MM.1S (cell line): ENCODE measurements at regions not wholly inside any gene's neighbourhood (a gene's known extent, or its start where the extent isn't known, plus 50 kb on each side); places are given as distances from the start of the nearest gene placed in this dataset.

Experiments
- DNase-seq: peaks from one replicate; pipeline ENCODE4 v3.0.0-alpha.2; 2015
- H2AFZ ChIP-seq: fragments of 300-600 bp; sonication (generic); 2 replicates; pipeline ENCODE4 v1.6.0; 2016; ENCODE audit warnings: antibody characterized with exemption, low read length
- H3F3A ChIP-seq: fragments of 300-600 bp; sonication (generic); 2 replicates; pipeline ENCODE4 v1.6.1; 2016; ENCODE audit warnings: mild to moderate bottlenecking, antibody characterized with exemption, low read length, moderate library complexity, mixed read lengths; ENCODE audit not compliant: insufficient read depth
- H3K27ac ChIP-seq: fragments of 300-600 bp; sonication (generic); 2 replicates; pipeline ENCODE4 v1.5.1; 2016; ENCODE audit warnings: mild to moderate bottlenecking, low read length
- H3K27me3 ChIP-seq: fragments of 300-600 bp; sonication (generic); replicated peaks from 2 replicates; pipeline ENCODE4 v1.6.0; 2016; ENCODE audit warnings: low read length; ENCODE audit not compliant: insufficient read depth
- H3K36me3 ChIP-seq: fragments of 300-600 bp; sonication (generic); replicated peaks from 2 replicates; pipeline ENCODE4 v1.6.1; 2016; ENCODE audit warnings: mild to moderate bottlenecking, low read length, mixed read lengths; ENCODE audit not compliant: insufficient read depth
- H3K4me1 ChIP-seq: fragments of 300-600 bp; sonication (generic); 2 replicates; pipeline ENCODE4 v1.6.1; 2016; ENCODE audit warnings: low read length, mixed read lengths
- H3K4me2 ChIP-seq: fragments of 300-600 bp; sonication (generic); 2 replicates; pipeline ENCODE4 v1.6.0; 2016; ENCODE audit warnings: low read depth, low read length
- H3K4me3 ChIP-seq: fragments of 300-600 bp; sonication (generic); 2 replicates; pipeline ENCODE4 v1.5.1; 2016; ENCODE audit warnings: low read length, mixed read lengths
- H3K79me2 ChIP-seq: fragments of 300-600 bp; sonication (generic); 2 replicates; pipeline ENCODE4 v1.6.1; 2016; ENCODE audit warnings: mixed run types, low read length, mixed read lengths
- H3K9ac ChIP-seq: fragments of 300-600 bp; sonication (generic); 2 replicates; pipeline ENCODE4 v1.6.1; 2016; ENCODE audit warnings: low read length, mixed read lengths
- H3K9me2 ChIP-seq: fragments of 300-600 bp; sonication (generic); replicated peaks from 2 replicates; pipeline ENCODE4 v1.6.1; 2016; ENCODE audit warnings: mild to moderate bottlenecking, low read length, mixed read lengths; ENCODE audit not compliant: insufficient read depth
- H3K9me3 ChIP-seq: fragments of 300-600 bp; sonication (generic); replicated peaks from 2 replicates; pipeline ENCODE4 v1.6.1; 2016; ENCODE audit warnings: mild to moderate bottlenecking, low read length, mixed read lengths; ENCODE audit not compliant: insufficient read depth
- H4K20me1 ChIP-seq: fragments of 300-600 bp; sonication (generic); 2 replicates; pipeline ENCODE4 v1.6.1; 2016; ENCODE audit warnings: mild to moderate bottlenecking, low read length, moderate library complexity, mixed read lengths; ENCODE audit not compliant: insufficient read depth
- CTCF ChIP-seq: fragments of 300-600 bp; sonication (generic); IDR thresholded peaks from 2 replicates; pipeline ENCODE4 v1.5.1; 2016; ENCODE audit warnings: antibody characterized with exemption, low read length, mixed read lengths
- EZH2 ChIP-seq: fragments of 300-600 bp; sonication (generic); optimal IDR thresholded peaks from 2 replicates; pipeline ENCODE3; 2017; ENCODE audit warnings: low read depth, mild to moderate bottlenecking, antibody characterized with exemption, low read length, mixed read lengths
- EZH2phosphoT487 ChIP-seq: fragments of 300-600 bp; sonication (generic); IDR thresholded peaks from 2 replicates; pipeline ENCODE4 v1.6.1; 2018; ENCODE audit warnings: antibody characterized with exemption, low read length

- H3K9me2 ChIP-seq: no peaks in the 10 kb centered on the region
- no peak overlapping the region for H3K27ac ChIP-seq
- no peak for DNase-seq
- no peak overlapping the region for H3K9ac ChIP-seq
- no peaks in the 10 kb centered on the region for H3K36me3 ChIP-seq
- no peaks in the 10 kb centered on the region for H3K9me3 ChIP-seq
- peaks cover 92% of the 10 kb centered on the region for H3K27me3 ChIP-seq
- H3K4me3 ChIP-seq: no peak overlapping the region
- H3K4me1 ChIP-seq: no peaks in the 10 kb centered on the region
- no peaks in the 10 kb centered on the region for H3K79me2 ChIP-seq
- no peaks in the 10 kb centered on the region for H3F3A ChIP-seq
- no peak overlapping the region for H3K4me2 ChIP-seq
- H4K20me1 ChIP-seq: no peaks in the 10 kb centered on the region
- TF ChIP-seq EZH2: no peak
- TF ChIP-seq EZH2phosphoT487: no peak
- no peak for TF ChIP-seq CTCF
- no peak overlapping the region for H2AFZ ChIP-seq
These were observed 499.4 kb downstream of the NPHP4 start for GRCh38 chr1:5492846-5493245.

- no peak overlapping the region for H3K4me2 ChIP-seq
- no peaks in the 10 kb centered on the region for H4K20me1 ChIP-seq
- no peaks in the 10 kb centered on the region for H3K79me2 ChIP-seq
- no peak overlapping the region for H3K4me3 ChIP-seq
- no peaks in the 10 kb centered on the region for H3K36me3 ChIP-seq
- no peaks in the 10 kb centered on the region for H3K9me3 ChIP-seq
- H3K27ac ChIP-seq: no peak overlapping the region
- H3K9me2 ChIP-seq: no peaks in the 10 kb centered on the region
- H3K4me1 ChIP-seq: no peaks in the 10 kb centered on the region
- no peak overlapping the region for H2AFZ ChIP-seq
- no peak overlapping the region for H3K9ac ChIP-seq
- no peak for TF ChIP-seq CTCF
- no peak for TF ChIP-seq EZH2phosphoT487
- no peak for TF ChIP-seq EZH2
- DNase-seq: no peak
- H3F3A ChIP-seq: no peaks in the 10 kb centered on the region
- H3K27me3 ChIP-seq: peaks cover 87% of the 10 kb centered on the region
These were observed 500.9 kb downstream of the NPHP4 start for GRCh38 chr1:5491207-5491904.

- Histone ChIP-seq H4K20me1 (no peaks in the 10 kb centered on the region), H3K4me3 (no peak overlapping the region), H3F3A (no peaks in the 10 kb centered on the region), H3K4me2 (no peak overlapping the region), H3K79me2 (no peaks in the 10 kb centered on the region), H3K4me1 (no peaks in the 10 kb centered on the region), H3K36me3 (no peaks in the 10 kb centered on the region), H3K9me3 (no peaks in the 10 kb centered on the region), H3K27me3 (peaks cover 86% of the 10 kb centered on the region), H3K27ac (no peak overlapping the region), H2AFZ (no peak overlapping the region), H3K9ac (no peak overlapping the region), H3K9me2 (no peaks in the 10 kb centered on the region)
- DNase-seq: no peak
- TF ChIP-seq CTCF: no peak
- no peak for TF ChIP-seq EZH2phosphoT487
- TF ChIP-seq EZH2: no peak
These were observed 501.6 kb downstream of the NPHP4 start for GRCh38 chr1:5490635-5491034.
